Body of pancreas (tissue), 4 donors: ENCODE measurements at regions not wholly inside any gene's neighbourhood (a gene's known extent, or its start where the extent isn't known, plus 50 kb on each side); places are given as distances from the start of the nearest gene placed in this dataset.

Experiments used
- ATAC-seq: fragments of 150-250 bp; one replicate; pipeline ENCODE4 v1.9.1; 2016
- DNase-seq, 4 donors: peaks; one replicate each; pipeline ENCODE4 v3.0.0-alpha.2; 2019
- H3K27ac ChIP-seq, 4 donors: fragments of 200-600 bp; sonication (generic); 1 replicate in 3 of 4; 2 replicates in 1 of 4; pipeline versions ENCODE4 v1.5.1 to v1.6.1; 2016 to 2019; ENCODE audit warnings: mild to moderate bottlenecking in 1 of 4, mixed read lengths in 1 of 4, moderate library complexity in 1 of 4
- H3K27me3 ChIP-seq, 2 donors: fragments of 200-600 bp; sonication (generic); one replicate each; pipeline ENCODE4 v1.6.0; 2016; ENCODE audit warnings: mild to moderate bottlenecking in 1 of 2
- H3K36me3 ChIP-seq, 2 donors: fragments of 200-600 bp; sonication (generic); replicated peaks in 1 of 2; 2 replicates each; pipeline ENCODE4 v1.5.1; 2016; ENCODE audit warnings: low read depth in 2 of 2; ENCODE audit not compliant: insufficient read depth in 1 of 2
- H3K4me1 ChIP-seq: fragments of 200-600 bp; sonication (generic); one replicate; pipeline ENCODE4 v1.6.0; 2016
- H3K4me3 ChIP-seq, 2 donors: fragments of 200-600 bp; sonication (generic); 1 replicate in 1 of 2; 2 replicates in 1 of 2; pipeline ENCODE4 v1.5.1; 2016 to 2019
- H3K9me3 ChIP-seq, 3 donors: fragments of 200-600 bp; sonication (generic); 1 replicate in 2 of 3; 2 replicates in 1 of 3; pipeline ENCODE4 v1.5.1; 2016
- POLR2A ChIP-seq, 3 donors: fragments of 450-650 bp; IDR thresholded peaks; one replicate each; pipeline ENCODE4 v1.6.1; 2016; ENCODE audit warnings: antibody characterized with exemption in 3 of 3, mild to moderate bottlenecking in 2 of 3
- WGBS, 2 donors: methylation state at CpG; one replicate each; pipeline ENCODE4 v1.1.5; 2017; 5-methylcytosine and 5-hydroxymethylcytosine counted together
- intact Hi-C: fragments of 100-400 bp; cut with DNase I; formaldehyde crosslinking; loops from one replicate; pipeline ENCODE4 v1.15.1; 2023
- TF ChIP-seq, protein P1 (sequence below), 7 experiments: fragments of 450-650 bp in 4 of 7; fragments of 200-600 bp in 3 of 7; sonication (generic) in 3 of 7; IDR thresholded peaks; one replicate each; pipeline ENCODE4 v1.5.1; 2016 to 2019; ENCODE audit warnings: antibody characterized with exemption in 7 of 7

GRCh38 chr1:234669499-234669898, 59.5 kb upstream of the IRF2BP2 start:
- no peak for DNase-seq
- TF ChIP-seq, protein P1, sequence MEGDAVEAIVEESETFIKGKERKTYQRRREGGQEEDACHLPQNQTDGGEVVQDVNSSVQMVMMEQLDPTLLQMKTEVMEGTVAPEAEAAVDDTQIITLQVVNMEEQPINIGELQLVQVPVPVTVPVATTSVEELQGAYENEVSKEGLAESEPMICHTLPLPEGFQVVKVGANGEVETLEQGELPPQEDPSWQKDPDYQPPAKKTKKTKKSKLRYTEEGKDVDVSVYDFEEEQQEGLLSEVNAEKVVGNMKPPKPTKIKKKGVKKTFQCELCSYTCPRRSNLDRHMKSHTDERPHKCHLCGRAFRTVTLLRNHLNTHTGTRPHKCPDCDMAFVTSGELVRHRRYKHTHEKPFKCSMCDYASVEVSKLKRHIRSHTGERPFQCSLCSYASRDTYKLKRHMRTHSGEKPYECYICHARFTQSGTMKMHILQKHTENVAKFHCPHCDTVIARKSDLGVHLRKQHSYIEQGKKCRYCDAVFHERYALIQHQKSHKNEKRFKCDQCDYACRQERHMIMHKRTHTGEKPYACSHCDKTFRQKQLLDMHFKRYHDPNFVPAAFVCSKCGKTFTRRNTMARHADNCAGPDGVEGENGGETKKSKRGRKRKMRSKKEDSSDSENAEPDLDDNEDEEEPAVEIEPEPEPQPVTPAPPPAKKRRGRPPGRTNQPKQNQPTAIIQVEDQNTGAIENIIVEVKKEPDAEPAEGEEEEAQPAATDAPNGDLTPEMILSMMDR (IDR thresholded peaks at IDR 0.05): no peak
- TF ChIP-seq POLR2A (IDR thresholded peaks at IDR 0.05): no peak
- H3K9me3 ChIP-seq: no peaks in the 10 kb centered on the region
- no peak for ATAC-seq
- peak overlapping the region; percentile 83 to 91 (median 88) for H3K27ac ChIP-seq
- intact Hi-C loops: no loop called here
- WGBS, 2 donors: 71 to 77% methylated on average over 1 of the region's 1 CpG
- no peaks in the 10 kb centered on the region for H3K27me3 ChIP-seq
- H3K4me3 ChIP-seq: no peak overlapping the region
- H3K4me1 ChIP-seq: peaks cover 35% of the 10 kb centered on the region
- H3K36me3 ChIP-seq: no peaks in the 10 kb centered on the region

DNA sequence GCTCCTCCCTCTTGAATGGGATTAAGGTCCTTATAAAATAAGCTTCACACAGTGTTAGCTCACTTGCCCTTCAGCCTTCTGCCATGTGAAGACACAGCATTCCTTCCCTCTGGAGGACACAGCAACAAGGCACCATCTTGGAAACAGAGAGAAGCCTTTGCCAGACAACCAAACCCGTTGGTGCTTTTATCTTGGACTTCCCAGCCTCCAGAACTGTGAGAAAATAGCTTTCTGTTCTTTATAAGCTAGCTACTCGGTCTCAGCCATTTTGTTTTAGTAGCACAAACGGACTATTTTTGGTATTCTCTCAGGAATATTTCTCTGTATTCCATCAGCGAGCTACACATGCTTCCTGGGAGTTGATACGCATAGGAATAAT, 58.6 kb upstream of the IRF2BP2 start:
- WGBS, 2 donors: 91 to 93% methylated on average over 5 of the region's 5 CpGs

GRCh38 chr1:234667600-234668576, 57.9 kb upstream of the IRF2BP2 start:
- Histone ChIP-seq H3K27ac (no peak overlapping the region), H3K4me3 (no peak overlapping the region), H3K36me3 (no peaks in the 10 kb centered on the region), H3K4me1 (peaks cover 35% of the 10 kb centered on the region), H3K9me3 (no peaks in the 10 kb centered on the region), H3K27me3 (no peaks in the 10 kb centered on the region)
- DNase-seq (no peak), ATAC-seq (no peak)
- no peak for TF ChIP-seq POLR2A (IDR thresholded peaks at IDR 0.05)
- TF ChIP-seq, protein P1 (IDR thresholded peaks at IDR 0.05): no peak
- intact Hi-C loops: no loop called here
- WGBS, 2 donors: 94 to 96% methylated on average over 2 of the region's 2 CpGs

More for the DNA sequence above, 58.6 kb upstream of the IRF2BP2 start:
- Histone ChIP-seq H3K27ac (no peak overlapping the region), H3K4me1 (peaks cover 35% of the 10 kb centered on the region), H3K4me3 (no peak overlapping the region), H3K36me3 (no peaks in the 10 kb centered on the region), H3K9me3 (no peaks in the 10 kb centered on the region), H3K27me3 (no peaks in the 10 kb centered on the region)
- no peak for DNase-seq
- TF ChIP-seq POLR2A (IDR thresholded peaks at IDR 0.05): no peak
- TF ChIP-seq, protein P1 (IDR thresholded peaks at IDR 0.05): no peak
- intact Hi-C loops: no loop called here
- no peak for ATAC-seq

GRCh38 chr1:234666761-234667160, 56.8 kb upstream of the IRF2BP2 start:
- Histone ChIP-seq H3K27me3 (no peaks in the 10 kb centered on the region), H3K4me1 (peaks cover 23% of the 10 kb centered on the region), H3K27ac (peak overlapping the region in 1 of 4 donors; percentile 47), H3K36me3 (no peaks in the 10 kb centered on the region), H3K9me3 (no peaks in the 10 kb centered on the region), H3K4me3 (no peak overlapping the region)
- ATAC-seq (no peak), DNase-seq (no peak)
- TF ChIP-seq, protein P1 (IDR thresholded peaks at IDR 0.05): no peak
- TF ChIP-seq POLR2A (IDR thresholded peaks at IDR 0.05): no peak
- intact Hi-C loops: no loop called here
- 67 to 78% methylated on average over 4 of the region's 4 CpGs for WGBS, 2 donors
